ENCODE measurements at regions not wholly inside any gene's neighbourhood (a gene's known extent, or its start where the extent isn't known, plus 50 kb on each side); places are given as distances from the start of the nearest gene placed in this dataset.
A peak's percentile ranks its signal among the peaks of the same experiment; 100 is the strongest.
"Not testable (repeated sequence)": the region's sequence is repeated elsewhere in the genome, so short reads cannot be mapped to it uniquely, and the experiment has no call there.

GRCh38 chr18:70920840-70921374, 632.1 kb downstream of the SOCS6 start:
- Mint-ChIP-seq H3K27me3 (no peaks in the 10 kb centered on the region), H3K36me3 (ENCODE audit: low read depth) (no peaks in the 10 kb centered on the region), H3K9me3 (peaks cover 5% of the 10 kb centered on the region), H3K4me3 (no peak overlapping the region), H3K27ac (no peak overlapping the region), H3K4me1 (no peaks in the 10 kb centered on the region)
- ATAC-seq (replicated peaks), result no peak

GRCh38 chr18:70907673-70908072, 618.8 kb downstream of the SOCS6 start:
- no peak for ATAC-seq (replicated peaks)
- H3K4me1 Mint-ChIP-seq, result no peaks in the 10 kb centered on the region
- H3K27me3 Mint-ChIP-seq, result no peaks in the 10 kb centered on the region
- H3K9me3 Mint-ChIP-seq, result no peaks in the 10 kb centered on the region
- H3K27ac Mint-ChIP-seq, result no peak overlapping the region
- no peak overlapping the region for H3K4me3 Mint-ChIP-seq
- no peaks in the 10 kb centered on the region for H3K36me3 Mint-ChIP-seq (ENCODE audit: low read depth)

- no peaks in the 10 kb centered on the region for H3K36me3 Mint-ChIP-seq (ENCODE audit: low read depth)
- no peak overlapping the region for H3K4me3 Mint-ChIP-seq
- H3K9me3 Mint-ChIP-seq, result peaks cover 8% of the 10 kb centered on the region
- ATAC-seq (replicated peaks), result no peak
- no peaks in the 10 kb centered on the region for H3K4me1 Mint-ChIP-seq
- H3K27me3 Mint-ChIP-seq, result no peaks in the 10 kb centered on the region
- no peak overlapping the region for H3K27ac Mint-ChIP-seq
These were observed 603.5 kb downstream of the SOCS6 start for GRCh38 chr18:70892381-70892780.

- no peak for ATAC-seq (replicated peaks)
- no peak overlapping the region for H3K27ac Mint-ChIP-seq
- no peaks in the 10 kb centered on the region for H3K4me1 Mint-ChIP-seq
- H3K36me3 Mint-ChIP-seq (ENCODE audit: low read depth), result no peaks in the 10 kb centered on the region
- no peak overlapping the region for H3K4me3 Mint-ChIP-seq
- no peaks in the 10 kb centered on the region for H3K27me3 Mint-ChIP-seq
- H3K9me3 Mint-ChIP-seq, result peaks cover under 1% of the 10 kb centered on the region
These were observed 581.4 kb downstream of the SOCS6 start for GRCh38 chr18:70870292-70870691.

GRCh38 chr18:70848329-70848728, 559.5 kb downstream of the SOCS6 start:
- Mint-ChIP-seq H3K4me3 (no peak overlapping the region), H3K4me1 (no peaks in the 10 kb centered on the region), H3K9me3 (peaks cover 3% of the 10 kb centered on the region), H3K27ac (no peak overlapping the region), H3K27me3 (no peaks in the 10 kb centered on the region), H3K36me3 (ENCODE audit: low read depth) (no peaks in the 10 kb centered on the region)
- ATAC-seq (replicated peaks), result no peak

- H3K4me1 Mint-ChIP-seq, result no peaks in the 10 kb centered on the region
- H3K4me3 Mint-ChIP-seq, result no peak overlapping the region
- no peaks in the 10 kb centered on the region for H3K36me3 Mint-ChIP-seq (ENCODE audit: low read depth)
- H3K27me3 Mint-ChIP-seq, result no peaks in the 10 kb centered on the region
- H3K9me3 Mint-ChIP-seq, result peaks cover under 1% of the 10 kb centered on the region
- H3K27ac Mint-ChIP-seq, result no peak overlapping the region
- no peak for ATAC-seq (replicated peaks)
These were observed 551.8 kb downstream of the SOCS6 start for GRCh38 chr18:70840649-70841048.

- H3K9me3 Mint-ChIP-seq, result no peaks in the 10 kb centered on the region
- no peak overlapping the region for H3K4me3 Mint-ChIP-seq
- H3K36me3 Mint-ChIP-seq (ENCODE audit: low read depth), result no peaks in the 10 kb centered on the region
- H3K27ac Mint-ChIP-seq, result no peak overlapping the region
- no peaks in the 10 kb centered on the region for H3K27me3 Mint-ChIP-seq
- no peaks in the 10 kb centered on the region for H3K4me1 Mint-ChIP-seq
- no peak for ATAC-seq (replicated peaks)
These were observed 538.8 kb downstream of the SOCS6 start for GRCh38 chr18:70827632-70828031.

GRCh38 chr18:70826571-70826970, 537.7 kb downstream of the SOCS6 start:
- no peak overlapping the region for H3K27ac Mint-ChIP-seq
- no peak for ATAC-seq (replicated peaks)
- no peaks in the 10 kb centered on the region for H3K36me3 Mint-ChIP-seq (ENCODE audit: low read depth)
- no peak overlapping the region for H3K4me3 Mint-ChIP-seq
- H3K27me3 Mint-ChIP-seq, result no peaks in the 10 kb centered on the region
- no peaks in the 10 kb centered on the region for H3K9me3 Mint-ChIP-seq
- H3K4me1 Mint-ChIP-seq, result no peaks in the 10 kb centered on the region

- H3K36me3 Mint-ChIP-seq (ENCODE audit: low read depth), result no peaks in the 10 kb centered on the region
- no peaks in the 10 kb centered on the region for H3K9me3 Mint-ChIP-seq
- H3K4me1 Mint-ChIP-seq, result no peaks in the 10 kb centered on the region
- no peak overlapping the region for H3K27ac Mint-ChIP-seq
- no peaks in the 10 kb centered on the region for H3K27me3 Mint-ChIP-seq
- no peak overlapping the region for H3K4me3 Mint-ChIP-seq
- ATAC-seq (replicated peaks), result no peak
These were observed 533.8 kb downstream of the SOCS6 start for GRCh38 chr18:70822691-70823090.

GRCh38 chr18:70822117-70822516, 533.3 kb downstream of the SOCS6 start:
- no peaks in the 10 kb centered on the region for H3K27me3 Mint-ChIP-seq
- no peak overlapping the region for H3K27ac Mint-ChIP-seq
- ATAC-seq (replicated peaks), result no peak

GRCh38 chr18:70808481-70809056, 519.7 kb downstream of the SOCS6 start:
- H3K4me3 Mint-ChIP-seq, result no peak overlapping the region
- no peak for ATAC-seq (replicated peaks)
- H3K9me3 Mint-ChIP-seq, result no peaks in the 10 kb centered on the region
- H3K36me3 Mint-ChIP-seq (ENCODE audit: low read depth), result no peaks in the 10 kb centered on the region
- peaks cover 4% of the 10 kb centered on the region for H3K27me3 Mint-ChIP-seq
- no peak overlapping the region for H3K27ac Mint-ChIP-seq
- H3K4me1 Mint-ChIP-seq, result no peaks in the 10 kb centered on the region

More at GRCh38 chr18:70822117-70822516, 533.3 kb downstream of the SOCS6 start:
- Mint-ChIP-seq H3K4me3 (no peak overlapping the region), H3K36me3 (ENCODE audit: low read depth) (no peaks in the 10 kb centered on the region), H3K9me3 (no peaks in the 10 kb centered on the region), H3K4me1 (no peaks in the 10 kb centered on the region)

- peak; percentile 83 for ATAC-seq (replicated peaks)
- Mint-ChIP-seq H3K27ac (no peak overlapping the region), H3K4me1 (no peaks in the 10 kb centered on the region), H3K4me3 (no peak overlapping the region), H3K9me3 (no peaks in the 10 kb centered on the region), H3K27me3 (no peaks in the 10 kb centered on the region), H3K36me3 (ENCODE audit: low read depth) (no peaks in the 10 kb centered on the region)
These were observed 493.1 kb downstream of the SOCS6 start for GRCh38 chr18:70781860-70782453.

- not testable (repeated sequence) for H3K4me3 Mint-ChIP-seq; H3K36me3 Mint-ChIP-seq (ENCODE audit: low read depth); ATAC-seq (replicated peaks); H3K27me3 Mint-ChIP-seq; H3K9me3 Mint-ChIP-seq; H3K4me1 Mint-ChIP-seq; H3K27ac Mint-ChIP-seq
These were observed 477.4 kb downstream of the SOCS6 start for GRCh38 chr18:70766254-70766653.

- Mint-ChIP-seq H3K9me3 (peaks cover 3% of the 10 kb centered on the region), H3K36me3 (ENCODE audit: low read depth) (no peaks in the 10 kb centered on the region), H3K27me3 (no peaks in the 10 kb centered on the region), H3K4me3 (no peak overlapping the region), H3K4me1 (no peaks in the 10 kb centered on the region), H3K27ac (no peak overlapping the region)
- no peak for ATAC-seq (replicated peaks)
These were observed 474.0 kb downstream of the SOCS6 start for GRCh38 chr18:70762812-70763211.

GRCh38 chr18:70758780-70759179, 469.9 kb downstream of the SOCS6 start:
- peaks cover 9% of the 10 kb centered on the region for H3K9me3 Mint-ChIP-seq
- H3K4me1 Mint-ChIP-seq, result no peaks in the 10 kb centered on the region
- no peak overlapping the region for H3K27ac Mint-ChIP-seq
- no peak for ATAC-seq (replicated peaks)
- no peak overlapping the region for H3K4me3 Mint-ChIP-seq
- no peaks in the 10 kb centered on the region for H3K27me3 Mint-ChIP-seq
- no peaks in the 10 kb centered on the region for H3K36me3 Mint-ChIP-seq (ENCODE audit: low read depth)

All from activated T-helper 17 cell treated with anti-CD3 and anti-CD28 coated beads, Interleukin-2, amount 50 U/mL, for 72 hours (primary cell).